Keratinocyte (primary cell): ENCODE measurements at regions not wholly inside any gene's neighbourhood (a gene's known extent, or its start where the extent isn't known, plus 50 kb on each side); places are given as distances from the start of the nearest gene placed in this dataset.

Experiments used
- DNase-seq: peaks from one replicate; pipeline ENCODE4 v3.0.0-alpha.2; 2011; ENCODE audit warnings: low read depth, missing footprints, low spot score
- FAIRE-seq: peaks from 2 replicates; lab custom pipeline; 2011; peaks lifted over from hg19 to GRCh38; lab: Jason Lieb, UNC
- H2AFZ ChIP-seq: 2 replicates; pipeline ENCODE4 v1.6.0; 2012; ENCODE audit warnings: low read length, control low read depth, inconsistent platforms; ENCODE audit not compliant: control insufficient read depth
- H3K27ac ChIP-seq: 2 replicates; pipeline ENCODE4 v1.5.1; 2011; ENCODE audit warnings: low read length; ENCODE audit not compliant: control insufficient read depth, insufficient read depth
- H3K27me3 ChIP-seq: 3 replicates; pipeline ENCODE4 v1.6.0; 2011; ENCODE audit warnings: low read length; ENCODE audit not compliant: control insufficient read depth, insufficient read depth; ENCODE audit errors: extremely low read depth
- H3K36me3 ChIP-seq, 2 experiments: 2 replicates in 1 of 2; 3 replicates in 1 of 2; pipeline ENCODE4 v1.5.1; 2011; ENCODE audit warnings: low read length in 2 of 2, mild to moderate bottlenecking in 1 of 2; ENCODE audit not compliant: control insufficient read depth in 2 of 2, insufficient read depth in 2 of 2; ENCODE audit errors: extremely low read depth in 1 of 2
- H3K4me1 ChIP-seq: 3 replicates; pipeline ENCODE4 v1.5.1; 2011; ENCODE audit warnings: low read length; ENCODE audit not compliant: control insufficient read depth, insufficient read depth; ENCODE audit errors: extremely low read depth
- H3K4me2 ChIP-seq: 3 replicates; pipeline ENCODE4 v1.6.0; 2011; ENCODE audit warnings: low read depth, low read length; ENCODE audit not compliant: control insufficient read depth, insufficient read depth; ENCODE audit errors: extremely low read depth
- H3K4me3 ChIP-seq, 3 experiments: fragments of 200-600 bp in 1 of 3; sonication (generic) in 1 of 3; 2 replicates in 2 of 3; 3 replicates in 1 of 3; pipeline ENCODE4 v1.5.1; 2011 to 2016; ENCODE audit warnings: low read length in 3 of 3, mild to moderate bottlenecking in 3 of 3, control low read depth in 2 of 3, inconsistent platforms in 1 of 3, low read depth in 1 of 3, mixed read lengths in 1 of 3, mixed run types in 1 of 3, moderate library complexity in 1 of 3; ENCODE audit not compliant: control insufficient read depth in 2 of 3, insufficient read depth in 2 of 3; ENCODE audit errors: extremely low read depth in 1 of 3
- H3K79me2 ChIP-seq: 2 replicates; pipeline ENCODE4 v1.6.0; 2012; ENCODE audit warnings: low read length; ENCODE audit not compliant: control insufficient read depth, insufficient read depth
- H3K9ac ChIP-seq: 3 replicates; pipeline ENCODE4 v1.6.0; 2011; ENCODE audit warnings: low read length; ENCODE audit not compliant: control insufficient read depth, insufficient read depth; ENCODE audit errors: extremely low read depth
- H3K9me1 ChIP-seq: 3 replicates; pipeline ENCODE4 v1.6.0; 2011; ENCODE audit warnings: low read length; ENCODE audit not compliant: control insufficient read depth, insufficient read depth; ENCODE audit errors: extremely low read depth
- H3K9me3 ChIP-seq: 2 replicates; pipeline ENCODE4 v1.5.1; 2012; ENCODE audit warnings: low read depth, low read length; ENCODE audit not compliant: control insufficient read depth
- H4K20me1 ChIP-seq: 3 replicates; pipeline ENCODE4 v1.6.0; 2011; ENCODE audit warnings: low read length; ENCODE audit not compliant: control insufficient read depth, insufficient read depth; ENCODE audit errors: extremely low read depth
- CTCF ChIP-seq, 3 experiments: IDR thresholded peaks in 1 of 3; conservative IDR thresholded peaks in 1 of 3; optimal IDR thresholded peaks in 1 of 3; 2 replicates in 2 of 3; 3 replicates in 1 of 3; pipeline versions ENCODE3 to v1.5.1; 2011; ENCODE audit warnings: low read length in 3 of 3, mild to moderate bottlenecking in 3 of 3, moderate library complexity in 2 of 3, control low read depth in 1 of 3, inconsistent platforms in 1 of 3; ENCODE audit not compliant: insufficient read depth in 2 of 3; ENCODE audit errors: extremely low read depth in 1 of 3
- EZH2 ChIP-seq: IDR thresholded peaks from one replicate; pipeline ENCODE4 v1.6.1; 2012; ENCODE audit warnings: inconsistent platforms, mild to moderate bottlenecking, low read length, moderate library complexity
- dilution Hi-C: fragments of 300-500 bp; cut with MboI; formaldehyde crosslinking; loops from one replicate; pipeline ENCODE4 v1.7.0; 2020; ENCODE audit warnings: low sequenced_read_pairs; ENCODE audit not compliant: extremely low pct_ligation_motif_present

GRCh38 chr2:120452131-120452530 lies 106.2 kb downstream of the INHBB start:
- no peaks in the 10 kb centered on the region for H3K9me1 ChIP-seq
- H4K20me1 ChIP-seq: no peaks in the 10 kb centered on the region
- no peak for DNase-seq
- dilution Hi-C loops: no loop called here
- no peak overlapping the region for H3K4me3 ChIP-seq
- no peak for FAIRE-seq
- no peak overlapping the region for H3K9ac ChIP-seq
- no peak overlapping the region for H2AFZ ChIP-seq
- H3K79me2 ChIP-seq: no peaks in the 10 kb centered on the region
- TF ChIP-seq EZH2 (no peak), CTCF (optimal IDR thresholded peaks at IDR 0.05 in 1 of 3, IDR thresholded peaks at IDR 0.05 in 1 of 3, conservative IDR thresholded peaks at IDR 0.05 in 1 of 3; ENCODE audit: extremely low read depth in 1 of 3, insufficient read depth in 2 of 3, low read length in 3 of 3) (no peak)
- H3K27me3 ChIP-seq: no peaks in the 10 kb centered on the region
- H3K27ac ChIP-seq: no peak overlapping the region
- H3K9me3 ChIP-seq: no peaks in the 10 kb centered on the region
- H3K4me1 ChIP-seq: no peaks in the 10 kb centered on the region
- H3K4me2 ChIP-seq: no peak overlapping the region
- H3K36me3 ChIP-seq: no peaks in the 10 kb centered on the region

GRCh38 chr2:120452945-120453634 lies 107.2 kb downstream of the INHBB start:
- Histone ChIP-seq H3K4me2 (no peak overlapping the region), H3K4me3 (no peak overlapping the region), H4K20me1 (no peaks in the 10 kb centered on the region), H3K36me3 (no peaks in the 10 kb centered on the region), H3K27ac (no peak overlapping the region), H3K9me3 (no peaks in the 10 kb centered on the region), H3K27me3 (no peaks in the 10 kb centered on the region), H3K9ac (no peak overlapping the region), H2AFZ (no peak overlapping the region), H3K79me2 (no peaks in the 10 kb centered on the region), H3K9me1 (no peaks in the 10 kb centered on the region), H3K4me1 (no peaks in the 10 kb centered on the region)
- dilution Hi-C loops: no loop called here
- DNase-seq (no peak), FAIRE-seq (no peak)
- TF ChIP-seq CTCF (optimal IDR thresholded peaks at IDR 0.05 in 1 of 3, IDR thresholded peaks at IDR 0.05 in 1 of 3, conservative IDR thresholded peaks at IDR 0.05 in 1 of 3; ENCODE audit: extremely low read depth in 1 of 3, insufficient read depth in 2 of 3, low read length in 3 of 3) (no peak), EZH2 (no peak)
